MM.1S (cell line): ENCODE measurements at regions not wholly inside any gene's neighbourhood (a gene's known extent, or its start where the extent isn't known, plus 50 kb on each side); places are given as distances from the start of the nearest gene placed in this dataset.

ENCODE experiments used
- DNase-seq: peaks from one replicate; pipeline ENCODE4 v3.0.0-alpha.2; 2015
- H2AFZ ChIP-seq: fragments of 300-600 bp; sonication (generic); 2 replicates; pipeline ENCODE4 v1.6.0; 2016; ENCODE audit warnings: antibody characterized with exemption, low read length
- H3F3A ChIP-seq: fragments of 300-600 bp; sonication (generic); 2 replicates; pipeline ENCODE4 v1.6.1; 2016; ENCODE audit warnings: mild to moderate bottlenecking, antibody characterized with exemption, low read length, moderate library complexity, mixed read lengths; ENCODE audit not compliant: insufficient read depth
- H3K27ac ChIP-seq: fragments of 300-600 bp; sonication (generic); 2 replicates; pipeline ENCODE4 v1.5.1; 2016; ENCODE audit warnings: mild to moderate bottlenecking, low read length
- H3K27me3 ChIP-seq: fragments of 300-600 bp; sonication (generic); replicated peaks from 2 replicates; pipeline ENCODE4 v1.6.0; 2016; ENCODE audit warnings: low read length; ENCODE audit not compliant: insufficient read depth
- H3K36me3 ChIP-seq: fragments of 300-600 bp; sonication (generic); replicated peaks from 2 replicates; pipeline ENCODE4 v1.6.1; 2016; ENCODE audit warnings: mild to moderate bottlenecking, low read length, mixed read lengths; ENCODE audit not compliant: insufficient read depth
- H3K4me1 ChIP-seq: fragments of 300-600 bp; sonication (generic); 2 replicates; pipeline ENCODE4 v1.6.1; 2016; ENCODE audit warnings: low read length, mixed read lengths
- H3K4me2 ChIP-seq: fragments of 300-600 bp; sonication (generic); 2 replicates; pipeline ENCODE4 v1.6.0; 2016; ENCODE audit warnings: low read depth, low read length
- H3K4me3 ChIP-seq: fragments of 300-600 bp; sonication (generic); 2 replicates; pipeline ENCODE4 v1.5.1; 2016; ENCODE audit warnings: low read length, mixed read lengths
- H3K79me2 ChIP-seq: fragments of 300-600 bp; sonication (generic); 2 replicates; pipeline ENCODE4 v1.6.1; 2016; ENCODE audit warnings: mixed run types, low read length, mixed read lengths
- H3K9ac ChIP-seq: fragments of 300-600 bp; sonication (generic); 2 replicates; pipeline ENCODE4 v1.6.1; 2016; ENCODE audit warnings: low read length, mixed read lengths
- H3K9me2 ChIP-seq: fragments of 300-600 bp; sonication (generic); replicated peaks from 2 replicates; pipeline ENCODE4 v1.6.1; 2016; ENCODE audit warnings: mild to moderate bottlenecking, low read length, mixed read lengths; ENCODE audit not compliant: insufficient read depth
- H3K9me3 ChIP-seq: fragments of 300-600 bp; sonication (generic); replicated peaks from 2 replicates; pipeline ENCODE4 v1.6.1; 2016; ENCODE audit warnings: mild to moderate bottlenecking, low read length, mixed read lengths; ENCODE audit not compliant: insufficient read depth
- H4K20me1 ChIP-seq: fragments of 300-600 bp; sonication (generic); 2 replicates; pipeline ENCODE4 v1.6.1; 2016; ENCODE audit warnings: mild to moderate bottlenecking, low read length, moderate library complexity, mixed read lengths; ENCODE audit not compliant: insufficient read depth
- EZH2 ChIP-seq: fragments of 300-600 bp; sonication (generic); optimal IDR thresholded peaks from 2 replicates; pipeline ENCODE3; 2017; ENCODE audit warnings: low read depth, mild to moderate bottlenecking, antibody characterized with exemption, low read length, mixed read lengths
- EZH2phosphoT487 ChIP-seq: fragments of 300-600 bp; sonication (generic); IDR thresholded peaks from 2 replicates; pipeline ENCODE4 v1.6.1; 2018; ENCODE audit warnings: antibody characterized with exemption, low read length
- TF ChIP-seq, protein P1 (sequence below): fragments of 300-600 bp; sonication (generic); IDR thresholded peaks from 2 replicates; pipeline ENCODE4 v1.5.1; 2016; ENCODE audit warnings: antibody characterized with exemption, low read length, mixed read lengths

DNA sequence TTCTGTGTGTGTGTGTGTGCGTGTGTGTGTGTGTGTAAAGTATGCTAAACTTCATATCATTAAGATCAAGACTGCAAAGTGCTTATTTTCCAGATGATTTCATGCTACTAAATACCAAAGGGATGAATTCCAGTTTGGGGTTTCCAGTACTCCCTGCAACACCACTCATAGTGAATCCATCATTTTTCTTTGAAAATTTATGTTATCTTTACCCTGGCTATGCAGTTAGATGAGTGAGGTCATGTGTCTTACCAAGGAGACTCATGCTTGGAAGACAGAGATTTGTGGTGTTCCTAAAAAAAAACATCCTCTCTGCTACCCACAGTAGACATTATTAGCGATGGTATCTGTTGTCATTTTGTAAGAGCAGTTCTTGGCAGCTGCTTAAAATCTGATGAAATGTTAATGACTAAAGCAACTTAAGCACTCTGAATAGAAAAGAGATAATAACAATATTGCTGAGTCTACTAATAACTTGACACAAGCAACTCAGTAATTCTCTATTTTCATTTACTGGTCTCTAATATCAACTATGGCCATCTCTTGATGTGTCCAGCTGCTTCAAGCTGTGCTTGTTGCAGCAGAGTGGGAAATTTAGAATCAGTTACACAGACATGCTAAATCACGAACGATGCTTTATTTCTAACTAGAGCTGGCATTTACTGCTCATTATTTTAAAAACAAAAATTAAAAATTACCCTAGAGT lies 1953.0 kb upstream of the IGFBP7 start:
- H3K27me3 ChIP-seq: no peaks in the 10 kb centered on the region
- H3K4me1 ChIP-seq: no peaks in the 10 kb centered on the region
- no peak for DNase-seq
- H4K20me1 ChIP-seq: no peaks in the 10 kb centered on the region
- H3F3A ChIP-seq: no peaks in the 10 kb centered on the region
- H3K9me2 ChIP-seq: no peaks in the 10 kb centered on the region
- H3K9me3 ChIP-seq: no peaks in the 10 kb centered on the region
- TF ChIP-seq EZH2phosphoT487 (no peak), EZH2 (no peak)
- TF ChIP-seq, protein P1, sequence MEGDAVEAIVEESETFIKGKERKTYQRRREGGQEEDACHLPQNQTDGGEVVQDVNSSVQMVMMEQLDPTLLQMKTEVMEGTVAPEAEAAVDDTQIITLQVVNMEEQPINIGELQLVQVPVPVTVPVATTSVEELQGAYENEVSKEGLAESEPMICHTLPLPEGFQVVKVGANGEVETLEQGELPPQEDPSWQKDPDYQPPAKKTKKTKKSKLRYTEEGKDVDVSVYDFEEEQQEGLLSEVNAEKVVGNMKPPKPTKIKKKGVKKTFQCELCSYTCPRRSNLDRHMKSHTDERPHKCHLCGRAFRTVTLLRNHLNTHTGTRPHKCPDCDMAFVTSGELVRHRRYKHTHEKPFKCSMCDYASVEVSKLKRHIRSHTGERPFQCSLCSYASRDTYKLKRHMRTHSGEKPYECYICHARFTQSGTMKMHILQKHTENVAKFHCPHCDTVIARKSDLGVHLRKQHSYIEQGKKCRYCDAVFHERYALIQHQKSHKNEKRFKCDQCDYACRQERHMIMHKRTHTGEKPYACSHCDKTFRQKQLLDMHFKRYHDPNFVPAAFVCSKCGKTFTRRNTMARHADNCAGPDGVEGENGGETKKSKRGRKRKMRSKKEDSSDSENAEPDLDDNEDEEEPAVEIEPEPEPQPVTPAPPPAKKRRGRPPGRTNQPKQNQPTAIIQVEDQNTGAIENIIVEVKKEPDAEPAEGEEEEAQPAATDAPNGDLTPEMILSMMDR: no peak
- H3K27ac ChIP-seq: no peak overlapping the region
- H3K9ac ChIP-seq: no peak overlapping the region
- H2AFZ ChIP-seq: no peak overlapping the region
- no peaks in the 10 kb centered on the region for H3K36me3 ChIP-seq
- H3K79me2 ChIP-seq: no peaks in the 10 kb centered on the region
- H3K4me3 ChIP-seq: no peak overlapping the region
- H3K4me2 ChIP-seq: no peak overlapping the region

DNA sequence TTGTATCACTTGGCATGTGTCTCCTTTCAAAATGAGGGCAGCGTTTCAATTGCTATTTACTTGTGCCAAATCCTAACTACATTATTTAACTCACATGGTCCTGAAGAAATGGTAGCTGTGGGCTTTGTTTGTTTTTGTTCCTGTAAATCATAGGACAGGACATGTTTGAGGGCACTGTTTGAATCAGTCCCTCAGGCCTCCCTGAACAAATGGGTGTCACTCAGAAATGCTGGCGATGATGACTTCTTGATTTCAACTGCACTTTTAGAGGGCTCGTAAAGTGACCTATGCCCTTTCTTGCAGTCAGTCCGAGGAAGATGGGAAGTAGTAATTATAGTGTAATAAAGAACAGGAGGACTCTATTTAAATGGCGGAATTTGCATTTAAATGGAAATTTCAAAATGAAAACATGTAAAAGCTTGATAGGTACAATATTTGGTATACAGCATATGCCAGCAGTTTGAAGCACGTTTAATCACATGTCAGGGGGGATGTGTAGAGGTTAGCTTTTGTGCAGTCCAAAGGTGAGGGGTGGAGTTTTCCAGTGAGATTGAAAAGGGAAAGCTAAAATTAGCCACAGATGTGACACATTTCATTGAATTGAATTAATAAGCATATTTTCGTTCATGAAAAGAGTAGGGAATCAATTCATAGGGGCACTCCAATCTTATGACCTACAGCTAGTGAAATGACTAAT lies 1958.7 kb upstream of the IGFBP7 start:
- H2AFZ ChIP-seq: no peak overlapping the region
- H3K4me3 ChIP-seq: no peak overlapping the region
- no peaks in the 10 kb centered on the region for H3K36me3 ChIP-seq
- H3K9ac ChIP-seq: no peak overlapping the region
- DNase-seq: no peak
- TF ChIP-seq, protein P1: no peak
- TF ChIP-seq EZH2 (no peak), EZH2phosphoT487 (no peak)
- H3K27ac ChIP-seq: no peak overlapping the region
- no peaks in the 10 kb centered on the region for H3K9me3 ChIP-seq
- no peaks in the 10 kb centered on the region for H3K27me3 ChIP-seq
- no peaks in the 10 kb centered on the region for H3K79me2 ChIP-seq
- H3F3A ChIP-seq: no peaks in the 10 kb centered on the region
- no peaks in the 10 kb centered on the region for H4K20me1 ChIP-seq
- H3K9me2 ChIP-seq: no peaks in the 10 kb centered on the region
- H3K4me1 ChIP-seq: no peaks in the 10 kb centered on the region
- H3K4me2 ChIP-seq: no peak overlapping the region

DNA sequence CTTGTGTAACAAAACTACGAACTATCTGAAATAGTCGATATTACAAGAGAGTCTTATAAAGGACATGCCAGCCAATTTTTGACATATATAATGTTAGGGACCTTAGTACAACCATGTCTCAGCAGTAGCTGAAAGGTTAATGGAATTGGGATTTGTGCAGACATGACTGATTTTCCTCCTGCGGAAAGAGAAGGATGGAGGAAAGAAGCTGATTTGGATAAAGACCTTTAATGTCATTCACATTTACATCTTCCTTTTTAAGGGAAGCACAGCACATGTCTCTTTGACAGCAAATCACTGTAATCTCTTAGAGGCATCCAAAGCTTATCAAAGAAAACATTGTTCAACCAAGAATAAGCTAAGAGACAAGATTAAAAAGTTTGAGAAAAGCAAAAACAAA lies 1976.2 kb upstream of the IGFBP7 start:
- no peak overlapping the region for H3K27ac ChIP-seq
- H3F3A ChIP-seq: no peaks in the 10 kb centered on the region
- no peaks in the 10 kb centered on the region for H3K4me1 ChIP-seq
- no peak overlapping the region for H3K4me3 ChIP-seq
- H3K4me2 ChIP-seq: no peak overlapping the region
- TF ChIP-seq, protein P1: no peak
- no peak for TF ChIP-seq EZH2
- no peak for TF ChIP-seq EZH2phosphoT487
- no peak for DNase-seq
- no peak overlapping the region for H2AFZ ChIP-seq
- H3K9me2 ChIP-seq: no peaks in the 10 kb centered on the region
- no peaks in the 10 kb centered on the region for H3K79me2 ChIP-seq
- no peaks in the 10 kb centered on the region for H3K9me3 ChIP-seq
- H4K20me1 ChIP-seq: no peaks in the 10 kb centered on the region
- no peaks in the 10 kb centered on the region for H3K27me3 ChIP-seq
- no peaks in the 10 kb centered on the region for H3K36me3 ChIP-seq
- no peak overlapping the region for H3K9ac ChIP-seq
